ENCODE measurements at regions not wholly inside any gene's neighbourhood (a gene's known extent, or its start where the extent isn't known, plus 50 kb on each side); places are given as distances from the start of the nearest gene placed in this dataset.

DNA sequence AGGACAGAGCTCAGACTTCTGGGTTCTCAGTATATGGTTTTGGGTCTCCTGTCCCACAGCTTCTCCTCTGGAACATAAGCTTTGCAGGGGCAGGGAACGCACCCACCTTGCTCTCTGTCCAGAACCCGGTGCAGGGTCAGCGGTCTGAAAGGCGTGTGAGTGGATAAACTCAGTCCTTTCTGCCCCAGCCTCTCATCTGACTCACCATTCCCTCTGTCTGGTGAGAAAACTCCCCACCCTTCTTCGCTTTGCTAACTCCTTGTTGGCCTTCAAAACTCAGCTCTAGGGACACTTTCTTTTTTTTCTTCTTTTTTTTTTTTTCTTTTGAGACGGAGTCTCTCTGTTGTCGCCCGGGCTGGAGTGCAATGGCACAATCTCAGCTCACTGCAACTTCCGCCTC is 68.9 kb upstream of the NUP50 start:
- DNase-seq (ENCODE audit: low read depth): no peak

DNA sequence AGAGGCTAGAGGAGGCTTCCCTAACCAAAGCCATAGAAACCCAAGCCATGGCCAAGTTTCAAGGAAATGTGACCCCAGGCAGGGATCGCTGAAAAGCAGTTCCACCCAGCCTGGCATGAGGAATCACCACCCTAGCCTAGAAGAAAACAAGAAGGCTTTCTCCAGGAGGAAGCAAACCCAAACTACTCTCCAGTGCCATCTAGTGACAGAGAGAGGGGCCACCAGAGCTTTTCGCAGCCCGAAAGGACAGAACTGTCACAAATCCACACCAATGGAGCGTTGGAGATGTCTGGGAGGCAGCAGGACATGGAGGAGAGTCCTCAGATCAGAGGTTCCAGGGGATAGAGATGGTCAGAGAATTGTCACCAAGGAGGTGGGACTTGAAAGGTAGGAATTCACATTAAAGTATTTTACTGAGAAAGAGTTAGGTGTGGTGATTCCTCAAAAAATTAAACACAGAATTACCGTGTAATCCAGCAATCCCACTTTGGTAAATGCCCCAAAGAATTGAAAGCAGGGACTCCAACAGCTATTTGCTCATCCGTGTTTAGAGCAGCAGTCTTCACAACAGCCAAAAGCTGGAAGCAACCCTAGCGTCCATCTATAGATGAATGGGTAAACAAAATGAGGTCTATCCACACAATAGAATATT is 67.3 kb upstream of the NUP50 start:
- DNase-seq (ENCODE audit: low read depth): peak; percentile 83

DNA sequence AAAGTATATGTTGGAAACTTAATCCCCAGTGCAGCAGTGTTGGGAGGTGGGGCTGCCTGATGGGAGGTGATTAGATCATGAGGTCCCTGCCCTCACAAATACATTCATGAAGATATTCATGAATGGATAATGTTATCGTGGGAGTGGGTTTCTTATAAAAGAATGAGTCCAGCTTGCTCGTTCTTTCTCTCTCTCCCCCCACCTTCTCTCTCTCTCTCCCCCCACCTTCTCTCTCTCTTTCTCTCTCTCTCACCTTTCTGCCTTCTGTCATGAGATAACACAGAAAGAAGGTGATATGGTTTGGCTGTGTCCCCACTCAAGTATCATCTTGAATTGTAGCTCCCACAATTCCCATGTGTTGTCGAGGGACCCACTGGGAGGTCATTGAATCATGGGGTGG is 66.7 kb upstream of the NUP50 start:
- no peak for DNase-seq (ENCODE audit: low read depth)

DNA sequence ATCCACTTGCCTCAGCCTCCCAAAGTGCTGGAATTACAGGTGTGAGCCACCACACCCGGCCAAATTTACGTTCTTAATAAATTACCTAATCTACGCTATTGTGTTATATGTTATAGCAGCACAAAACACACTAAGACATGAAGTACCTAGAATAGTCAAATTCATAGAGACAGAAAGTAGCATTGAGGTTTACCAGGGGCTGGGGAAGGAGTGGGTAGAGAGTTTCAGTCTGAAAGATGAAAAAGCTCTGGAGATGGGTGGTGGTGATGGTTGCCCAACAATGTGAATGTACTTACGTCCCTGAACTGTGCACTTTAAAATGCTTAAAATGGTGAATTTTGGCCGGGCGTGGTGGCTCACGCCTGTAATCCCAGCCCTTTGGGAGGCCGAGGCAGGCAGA is 65.7 kb upstream of the NUP50 start:
- DNase-seq (ENCODE audit: low read depth): no peak

DNA sequence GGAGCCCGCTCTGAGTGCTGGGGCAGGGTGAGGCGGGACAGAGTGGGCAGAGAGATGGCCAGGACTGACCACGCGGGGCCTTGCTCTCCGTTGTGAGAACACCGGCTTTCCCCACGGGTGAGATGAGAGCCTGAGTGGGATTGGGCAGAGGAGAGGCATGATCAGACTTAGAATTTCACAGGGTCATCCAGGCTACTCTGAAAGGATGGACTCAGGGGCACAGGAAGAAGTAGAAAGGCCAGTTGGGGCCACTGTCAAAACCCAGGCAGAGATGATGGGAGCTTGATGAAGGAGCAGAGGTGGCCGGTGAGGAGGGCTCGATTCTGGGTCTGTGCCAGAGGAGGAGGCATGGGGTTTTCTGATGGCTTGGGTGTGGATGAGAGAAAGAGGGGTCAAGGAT is 63.8 kb upstream of the NUP50 start:
- DNase-seq (ENCODE audit: low read depth): no peak

DNA sequence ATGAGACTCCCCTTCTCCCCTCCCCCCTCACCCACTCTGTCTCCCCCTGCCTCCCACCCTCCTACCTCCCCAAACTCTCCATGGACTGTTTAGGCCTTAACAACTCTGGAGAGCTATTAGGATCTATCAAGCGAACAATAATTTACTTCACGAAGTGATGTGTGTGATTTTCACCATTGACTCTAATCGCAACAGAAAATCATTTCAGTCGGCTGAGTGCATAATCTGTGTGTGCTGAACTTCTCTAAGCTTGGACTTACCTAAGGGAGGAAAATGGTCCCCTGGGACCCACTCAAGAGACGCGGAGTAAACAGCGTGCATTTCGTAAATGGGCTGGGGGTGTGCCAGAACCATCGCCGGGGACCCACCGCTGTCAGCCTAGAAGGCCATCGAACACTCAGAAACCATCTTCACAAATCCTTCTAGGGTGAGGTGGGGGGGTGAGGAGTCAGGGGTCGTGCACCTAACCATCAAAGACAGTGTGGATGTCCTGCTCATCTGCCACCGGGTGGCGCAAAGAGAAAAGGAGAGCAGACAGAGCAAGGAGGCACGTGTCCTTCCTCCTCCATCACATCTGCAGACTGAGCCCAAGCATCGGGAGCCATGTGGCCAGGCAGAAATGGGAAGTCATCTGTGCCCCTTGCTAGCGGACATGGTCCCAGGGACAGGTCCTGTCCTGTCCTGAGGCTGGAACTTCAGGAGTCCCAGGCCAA is 62.1 kb upstream of the NUP50 start:
- DNase-seq (ENCODE audit: low read depth): peak; percentile 75

DNA sequence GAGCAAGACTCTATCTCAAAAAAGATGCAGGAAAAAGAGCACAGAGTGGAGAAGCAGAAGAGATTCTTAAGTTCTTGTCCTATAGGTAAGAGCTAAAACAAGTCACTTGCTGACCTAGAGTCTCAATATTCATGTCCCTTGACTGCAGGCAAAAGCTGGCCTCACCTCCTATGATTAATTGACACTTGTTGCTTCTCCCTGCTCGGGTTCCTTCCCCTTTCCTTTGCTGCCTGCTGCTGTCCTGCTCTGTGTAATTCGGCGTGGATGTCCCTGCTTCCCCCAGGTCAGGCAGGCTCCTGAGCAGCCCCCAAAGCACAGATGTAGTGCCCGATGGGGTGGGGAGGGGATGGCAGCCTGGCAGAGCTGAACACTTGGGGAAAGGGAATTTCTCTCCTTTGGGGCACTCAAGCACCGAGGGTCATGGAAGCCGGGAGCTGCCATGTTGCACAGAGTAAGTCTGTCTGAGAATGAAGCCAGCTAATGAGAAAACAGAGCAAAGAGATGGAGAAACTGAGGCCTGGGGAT is 60.8 kb upstream of the NUP50 start:
- no peak for DNase-seq (ENCODE audit: low read depth)

DNA sequence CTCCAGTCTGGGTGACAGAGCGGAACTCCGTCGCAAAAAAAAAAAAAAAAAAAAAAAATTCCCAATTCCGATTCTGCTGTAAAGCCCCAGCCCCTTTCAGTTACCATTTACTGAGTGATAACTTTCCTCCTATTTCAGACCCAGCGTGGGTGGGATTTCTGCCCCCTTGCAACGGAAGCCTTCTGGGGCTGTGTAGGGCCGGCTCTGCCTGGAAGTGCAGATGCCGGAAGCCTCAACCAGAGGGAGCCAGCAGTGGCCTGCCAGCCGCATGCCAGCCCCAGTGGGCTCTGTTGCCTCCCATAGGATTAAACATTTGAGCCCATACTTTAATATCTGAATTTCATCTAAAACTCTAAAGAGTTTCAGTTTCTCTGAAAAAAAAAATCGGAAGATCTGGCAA is 60.0 kb upstream of the NUP50 start:
- DNase-seq (ENCODE audit: low read depth): no peak

DNA sequence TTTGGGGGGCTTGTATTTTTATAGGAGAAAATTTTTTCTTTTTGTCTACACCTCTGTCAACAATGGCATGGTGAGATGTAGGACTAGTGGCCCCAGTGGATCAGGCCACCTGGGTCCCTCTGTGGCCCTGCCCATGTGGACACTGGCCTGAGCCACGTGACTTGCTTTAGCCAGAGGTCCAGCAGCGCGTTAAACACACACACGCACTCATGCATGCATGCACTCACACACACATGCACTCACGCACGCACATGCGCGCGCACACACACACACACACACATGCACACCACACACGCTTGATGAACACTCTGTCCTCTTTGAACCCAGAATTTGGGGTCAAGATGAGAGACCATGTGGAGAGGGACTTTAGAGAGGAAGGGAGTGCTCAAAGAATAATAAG is 59.4 kb upstream of the NUP50 start:
- no peak for DNase-seq (ENCODE audit: low read depth)

DNA sequence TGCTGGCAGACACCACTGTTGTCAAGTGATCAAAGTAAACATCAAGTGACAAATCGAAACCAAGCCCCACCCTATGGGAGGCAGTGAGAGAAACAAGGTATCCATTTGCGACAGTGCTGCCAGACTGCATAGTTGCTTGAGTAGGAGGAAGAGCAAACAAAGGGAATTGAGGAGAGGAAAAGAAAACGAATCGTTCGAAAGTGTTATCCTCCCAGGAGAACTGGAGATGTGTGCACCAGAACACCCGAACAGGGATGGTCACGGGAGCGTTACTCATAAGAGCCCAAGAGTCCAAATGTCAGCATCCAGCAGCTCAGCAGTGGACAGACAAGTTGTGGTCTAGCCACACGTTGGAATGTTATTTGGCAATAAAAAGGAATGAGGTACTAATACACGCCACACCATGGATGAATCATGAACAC is 58.4 kb upstream of the NUP50 start:
- peak; percentile 91 for DNase-seq (ENCODE audit: low read depth)

DNA sequence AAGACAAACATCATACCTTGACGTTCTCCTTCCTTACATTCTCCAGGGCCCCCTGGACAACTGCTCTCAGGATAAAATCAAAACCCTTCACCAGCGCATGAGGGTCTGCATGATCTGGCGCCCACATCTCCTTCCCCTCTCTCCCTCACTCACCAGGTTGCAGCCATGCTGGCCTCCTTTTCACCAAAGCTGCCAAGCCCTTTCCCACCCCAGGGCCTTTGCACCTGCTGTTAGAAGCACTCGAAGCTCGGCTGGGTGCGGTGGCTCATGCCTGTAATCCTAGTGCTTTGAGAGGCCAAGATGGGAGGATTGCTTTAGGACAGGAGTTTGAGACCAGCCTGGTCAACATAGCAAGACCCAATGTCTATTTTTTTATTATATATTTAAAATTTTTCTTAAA is 56.1 kb upstream of the NUP50 start:
- no peak for DNase-seq (ENCODE audit: low read depth)

DNA sequence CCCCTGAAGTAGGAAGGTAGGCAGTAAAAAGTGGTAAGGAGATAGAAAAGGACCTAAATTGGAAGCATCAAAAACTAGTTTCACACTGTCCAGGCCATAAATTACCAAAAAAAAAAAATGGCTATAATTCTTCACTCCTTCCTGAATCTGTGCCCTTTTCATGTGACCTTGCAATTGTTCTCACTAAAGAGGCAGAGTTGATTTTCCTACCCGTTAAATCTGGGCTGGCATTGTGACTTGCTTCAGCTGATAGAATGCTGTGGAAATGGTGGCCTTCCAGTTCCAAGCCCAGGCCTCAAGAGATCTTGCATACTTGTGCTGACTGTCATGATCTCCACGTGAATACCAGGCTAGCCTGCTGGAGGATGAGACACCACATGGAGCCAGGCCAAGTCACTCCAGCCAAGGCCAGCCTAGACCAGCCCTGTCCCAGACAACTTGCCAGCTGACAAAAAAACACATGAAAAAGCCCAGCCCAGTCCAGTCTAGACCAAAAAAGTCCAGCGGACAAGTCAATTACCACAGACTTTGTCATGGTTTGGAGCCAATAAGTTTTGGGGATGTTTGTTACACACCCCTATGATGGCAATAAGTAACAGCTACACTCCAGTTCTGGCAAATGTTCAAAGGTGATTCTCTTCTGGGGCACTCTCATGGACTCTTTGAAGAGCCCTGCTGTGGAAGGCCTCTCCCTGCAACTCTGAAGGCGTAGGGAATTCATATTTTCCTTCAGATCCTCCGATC is 51.4 kb upstream of the NUP50 start:
- DNase-seq (ENCODE audit: low read depth): peak; percentile 74
